ENCODE measurements at regions not wholly inside any gene's neighbourhood (a gene's known extent, or its start where the extent isn't known, plus 50 kb on each side); places are given as distances from the start of the nearest gene placed in this dataset.

DNA sequence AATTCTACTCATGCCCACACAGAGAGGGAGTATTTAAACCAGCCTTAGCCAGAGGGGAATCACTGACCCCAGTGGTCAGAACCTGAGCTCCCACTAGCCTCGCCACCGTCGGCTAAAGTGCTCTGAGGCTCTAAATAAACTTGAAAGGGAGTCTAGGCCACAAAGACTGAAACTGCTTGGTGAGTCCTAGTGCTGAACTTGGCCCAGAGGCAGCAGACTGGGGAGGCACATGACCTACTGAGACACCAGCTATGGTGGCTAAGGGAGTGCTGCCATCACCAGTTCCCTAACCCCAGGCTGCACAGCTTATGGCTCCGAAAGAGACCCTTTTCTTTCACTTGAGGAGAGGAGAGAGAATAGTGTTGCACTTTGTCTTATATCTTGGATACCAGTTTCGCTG lies 1542.8 kb downstream of the KCNT2 start:
- TF ChIP-seq EZH2 (IDR thresholded peaks at IDR 0.05; ENCODE audit: borderline replicate concordance) (no peak), EZH2phosphoT487 (IDR thresholded peaks at IDR 0.05; ENCODE audit: low read depth, severe bottlenecking, unreplicated experiment) (no peak)
- TF ChIP-seq, protein P1, sequence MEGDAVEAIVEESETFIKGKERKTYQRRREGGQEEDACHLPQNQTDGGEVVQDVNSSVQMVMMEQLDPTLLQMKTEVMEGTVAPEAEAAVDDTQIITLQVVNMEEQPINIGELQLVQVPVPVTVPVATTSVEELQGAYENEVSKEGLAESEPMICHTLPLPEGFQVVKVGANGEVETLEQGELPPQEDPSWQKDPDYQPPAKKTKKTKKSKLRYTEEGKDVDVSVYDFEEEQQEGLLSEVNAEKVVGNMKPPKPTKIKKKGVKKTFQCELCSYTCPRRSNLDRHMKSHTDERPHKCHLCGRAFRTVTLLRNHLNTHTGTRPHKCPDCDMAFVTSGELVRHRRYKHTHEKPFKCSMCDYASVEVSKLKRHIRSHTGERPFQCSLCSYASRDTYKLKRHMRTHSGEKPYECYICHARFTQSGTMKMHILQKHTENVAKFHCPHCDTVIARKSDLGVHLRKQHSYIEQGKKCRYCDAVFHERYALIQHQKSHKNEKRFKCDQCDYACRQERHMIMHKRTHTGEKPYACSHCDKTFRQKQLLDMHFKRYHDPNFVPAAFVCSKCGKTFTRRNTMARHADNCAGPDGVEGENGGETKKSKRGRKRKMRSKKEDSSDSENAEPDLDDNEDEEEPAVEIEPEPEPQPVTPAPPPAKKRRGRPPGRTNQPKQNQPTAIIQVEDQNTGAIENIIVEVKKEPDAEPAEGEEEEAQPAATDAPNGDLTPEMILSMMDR (IDR thresholded peaks at IDR 0.05; ENCODE audit: poor library complexity): no peak
